ENCODE measurements at regions not wholly inside any gene's neighbourhood (a gene's known extent, or its start where the extent isn't known, plus 50 kb on each side); places are given as distances from the start of the nearest gene placed in this dataset.

DNA sequence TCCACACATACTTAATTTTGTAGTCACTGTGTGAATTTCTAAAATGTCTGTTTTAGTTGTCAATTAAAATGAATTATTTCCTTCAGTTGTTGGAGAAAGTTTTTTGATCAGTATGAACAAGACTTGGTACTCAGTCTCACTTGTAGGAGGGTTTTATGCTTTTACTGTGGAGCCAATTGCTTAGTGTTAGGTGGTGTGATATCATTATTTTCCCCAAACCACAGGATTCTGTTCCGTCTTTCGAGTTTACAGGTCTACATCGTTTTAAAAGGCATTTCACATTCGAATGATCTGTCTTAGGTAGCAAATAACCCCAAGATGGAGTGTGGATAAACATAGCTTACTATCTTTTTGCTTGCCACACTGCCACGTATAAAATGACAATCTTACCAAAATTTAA, 803.1 kb downstream of the SATB2 start:
- DNase-seq (ENCODE audit: low read depth), result no peak
- TF ChIP-seq, protein P1, sequence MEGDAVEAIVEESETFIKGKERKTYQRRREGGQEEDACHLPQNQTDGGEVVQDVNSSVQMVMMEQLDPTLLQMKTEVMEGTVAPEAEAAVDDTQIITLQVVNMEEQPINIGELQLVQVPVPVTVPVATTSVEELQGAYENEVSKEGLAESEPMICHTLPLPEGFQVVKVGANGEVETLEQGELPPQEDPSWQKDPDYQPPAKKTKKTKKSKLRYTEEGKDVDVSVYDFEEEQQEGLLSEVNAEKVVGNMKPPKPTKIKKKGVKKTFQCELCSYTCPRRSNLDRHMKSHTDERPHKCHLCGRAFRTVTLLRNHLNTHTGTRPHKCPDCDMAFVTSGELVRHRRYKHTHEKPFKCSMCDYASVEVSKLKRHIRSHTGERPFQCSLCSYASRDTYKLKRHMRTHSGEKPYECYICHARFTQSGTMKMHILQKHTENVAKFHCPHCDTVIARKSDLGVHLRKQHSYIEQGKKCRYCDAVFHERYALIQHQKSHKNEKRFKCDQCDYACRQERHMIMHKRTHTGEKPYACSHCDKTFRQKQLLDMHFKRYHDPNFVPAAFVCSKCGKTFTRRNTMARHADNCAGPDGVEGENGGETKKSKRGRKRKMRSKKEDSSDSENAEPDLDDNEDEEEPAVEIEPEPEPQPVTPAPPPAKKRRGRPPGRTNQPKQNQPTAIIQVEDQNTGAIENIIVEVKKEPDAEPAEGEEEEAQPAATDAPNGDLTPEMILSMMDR (IDR thresholded peaks at IDR 0.05; ENCODE audit: insufficient read depth, low read depth, low read length, missing control alignments), result no peak
- H3K4me3 ChIP-seq (ENCODE audit: low read depth, low read length), result no peak overlapping the region

DNA sequence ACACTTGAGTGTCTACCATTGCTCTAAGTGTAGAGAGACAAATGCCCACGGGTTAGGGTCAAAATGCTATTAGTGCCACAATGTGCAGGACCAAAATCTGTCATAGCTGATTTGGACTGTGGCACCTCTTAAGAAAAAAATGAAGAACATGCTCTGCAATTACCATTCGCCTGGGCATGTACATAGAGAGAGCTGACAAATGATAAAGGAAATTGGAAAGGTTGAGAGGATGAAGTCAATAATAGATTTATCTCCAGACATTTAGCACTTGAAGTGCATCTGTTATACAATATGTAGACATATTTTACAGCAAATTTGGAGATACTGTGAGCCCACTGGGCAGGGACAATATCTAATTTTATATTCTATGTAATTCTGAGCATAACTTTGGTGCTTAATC, 804.4 kb downstream of the SATB2 start:
- DNase-seq (ENCODE audit: low read depth), result no peak
- TF ChIP-seq, protein P1 (IDR thresholded peaks at IDR 0.05; ENCODE audit: insufficient read depth, low read depth, low read length, missing control alignments), result no peak
- H3K4me3 ChIP-seq (ENCODE audit: low read depth, low read length), result no peak overlapping the region

DNA sequence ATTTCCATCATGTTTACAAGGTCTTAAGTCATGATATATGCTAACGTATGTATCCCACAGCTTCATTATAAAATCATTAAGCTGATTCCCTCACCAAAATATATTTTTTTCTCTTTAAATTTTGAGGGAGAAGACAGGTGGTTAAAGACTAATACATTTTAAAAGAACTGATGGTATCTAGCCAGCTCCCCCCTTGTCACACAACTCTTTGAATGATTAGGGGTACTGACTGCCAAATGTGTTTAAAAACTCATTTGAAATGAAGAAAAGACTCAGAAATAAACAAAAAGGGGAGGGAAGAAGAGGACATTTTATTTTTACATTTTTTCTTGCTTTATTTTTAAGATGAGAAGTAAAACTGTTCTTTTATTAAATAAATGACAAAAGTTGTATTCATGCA, 805.3 kb downstream of the SATB2 start:
- H3K4me3 ChIP-seq (ENCODE audit: low read depth, low read length), result no peak overlapping the region
- no peak for DNase-seq (ENCODE audit: low read depth)
- TF ChIP-seq, protein P1 (IDR thresholded peaks at IDR 0.05; ENCODE audit: insufficient read depth, low read depth, low read length, missing control alignments), result no peak

DNA sequence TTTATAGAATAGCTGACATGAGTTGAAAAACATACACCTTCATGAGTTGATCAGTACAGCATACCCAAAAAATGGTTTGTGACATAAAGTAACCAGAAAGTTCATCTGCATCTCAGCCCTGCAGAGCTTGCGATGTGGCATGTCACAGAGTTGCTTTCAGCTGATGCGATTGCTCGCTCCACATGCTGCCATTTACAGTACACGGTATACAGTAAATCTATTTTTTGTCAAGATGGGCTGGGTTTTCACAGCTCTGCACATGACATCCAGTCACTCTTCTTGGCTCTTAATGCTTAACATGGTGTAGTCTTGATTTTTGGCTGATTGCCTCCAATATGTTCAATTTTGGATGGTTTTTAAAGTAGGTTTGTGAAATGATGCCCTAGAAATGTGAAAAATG, 811.9 kb downstream of the SATB2 start:
- no peak for DNase-seq (ENCODE audit: low read depth)
- H3K4me3 ChIP-seq (ENCODE audit: low read depth, low read length), result no peak overlapping the region
- TF ChIP-seq, protein P1 (IDR thresholded peaks at IDR 0.05; ENCODE audit: insufficient read depth, low read depth, low read length, missing control alignments), result no peak

DNA sequence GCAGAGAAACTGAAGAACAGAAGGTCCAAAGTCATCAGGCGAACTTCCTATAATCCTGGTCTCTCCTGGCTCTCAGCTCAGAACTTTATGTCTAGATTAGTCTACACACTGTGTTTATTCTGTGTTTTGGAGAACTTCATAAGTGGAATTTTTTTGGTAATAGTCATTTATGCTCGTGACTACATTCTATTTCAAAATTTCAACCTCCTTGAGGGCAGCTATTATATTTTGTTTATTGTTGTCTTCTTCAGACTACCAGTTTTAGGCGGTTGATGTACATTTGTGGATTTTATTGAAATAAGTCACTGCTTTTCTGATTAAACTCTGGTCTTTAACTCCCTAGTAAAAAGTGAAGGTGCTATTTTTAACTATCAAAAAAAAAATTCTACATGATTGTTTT, 816.6 kb downstream of the SATB2 start:
- no peak overlapping the region for H3K4me3 ChIP-seq (ENCODE audit: low read depth, low read length)
- no peak for DNase-seq (ENCODE audit: low read depth)

DNA sequence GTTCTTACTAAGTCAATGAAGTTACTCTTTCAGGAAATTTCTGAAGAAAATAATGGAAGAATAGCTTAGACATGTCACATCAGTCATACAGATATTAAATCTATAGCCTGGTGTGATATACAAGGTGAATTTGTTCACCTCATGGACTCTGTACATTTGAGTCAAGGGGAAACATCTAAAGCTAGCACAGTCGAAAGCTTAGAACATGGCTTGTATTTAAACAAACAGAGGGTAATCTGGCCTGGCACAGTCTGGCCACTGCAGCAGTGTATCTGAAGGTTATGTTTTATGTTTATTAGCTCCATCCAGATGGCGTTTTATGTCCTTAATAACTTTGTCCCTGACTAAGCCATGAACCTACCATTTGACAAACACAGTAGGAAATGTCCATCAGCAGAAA, 817.3 kb downstream of the SATB2 start:
- TF ChIP-seq, protein P1 (IDR thresholded peaks at IDR 0.05; ENCODE audit: insufficient read depth, low read depth, low read length, missing control alignments), result no peak
- no peak for DNase-seq (ENCODE audit: low read depth)

More for the DNA sequence above, 816.6 kb downstream of the SATB2 start:
- TF ChIP-seq, protein P1 (IDR thresholded peaks at IDR 0.05; ENCODE audit: insufficient read depth, low read depth, low read length, missing control alignments), result no peak

DNA sequence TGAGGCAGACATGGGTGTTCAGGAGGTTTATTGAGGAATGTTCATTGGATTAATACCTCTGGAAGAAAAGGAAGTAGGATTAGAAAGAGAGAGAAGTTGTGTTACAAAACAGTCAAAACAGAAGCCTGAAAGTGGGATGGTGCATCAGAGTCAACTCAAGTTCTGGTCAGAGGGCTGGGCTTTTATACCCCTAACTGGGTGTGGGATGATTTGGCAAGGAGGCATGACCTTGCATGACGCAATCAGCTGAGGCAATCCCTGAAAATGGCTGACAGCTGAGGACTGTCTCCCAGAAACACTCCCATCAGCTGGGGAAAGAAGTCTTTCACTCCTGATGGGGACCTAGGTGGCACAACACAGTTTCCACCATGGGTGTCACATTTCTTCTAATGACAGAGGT, 818.2 kb downstream of the SATB2 start:
- TF ChIP-seq, protein P1 (IDR thresholded peaks at IDR 0.05; ENCODE audit: insufficient read depth, low read depth, low read length, missing control alignments), result no peak
- no peak overlapping the region for H3K4me3 ChIP-seq (ENCODE audit: low read depth, low read length)
- DNase-seq (ENCODE audit: low read depth), result no peak

More for the DNA sequence above, 817.3 kb downstream of the SATB2 start:
- no peak overlapping the region for H3K4me3 ChIP-seq (ENCODE audit: low read depth, low read length)

Measured in GM12865 (cell line).